ENCODE measurements at regions not wholly inside any gene's neighbourhood (a gene's known extent, or its start where the extent isn't known, plus 50 kb on each side); places are given as distances from the start of the nearest gene placed in this dataset.

GRCh38 chr5:126251024-126251423, 172.2 kb upstream of the GRAMD2B start:
- Histone ChIP-seq H3K4me3 (replicated peaks in 1 of 3) (no peak overlapping the region), H3K36me3 (no peaks in the 10 kb centered on the region), H3K27me3 (no peaks in the 10 kb centered on the region), H3K4me1 (no peaks in the 10 kb centered on the region), H3K9me3 (no peaks in the 10 kb centered on the region), H3K27ac (no peak overlapping the region)
- intact Hi-C loops (cut with DNase I): no loop called here
- no peak for TF ChIP-seq CTCF (IDR thresholded peaks at IDR 0.05)
- TF ChIP-seq POLR2A (IDR thresholded peaks at IDR 0.05): no peak
- 93 to 97% methylated on average over 3 of the region's 3 CpGs for WGBS, 2 donors
- DNase-seq: no peak

- TF ChIP-seq CTCF (IDR thresholded peaks at IDR 0.05) (no peak), POLR2A (IDR thresholded peaks at IDR 0.05) (no peak)
- H3K36me3 ChIP-seq: no peaks in the 10 kb centered on the region
- no peak for DNase-seq
- H3K9me3 ChIP-seq: no peaks in the 10 kb centered on the region
- H3K27me3 ChIP-seq: no peaks in the 10 kb centered on the region
- no peak overlapping the region for H3K4me3 ChIP-seq (replicated peaks in 1 of 3)
- H3K27ac ChIP-seq: no peak overlapping the region
- 83 to 86% methylated on average over 1 of the region's 1 CpG for WGBS, 2 donors
- H3K4me1 ChIP-seq: no peaks in the 10 kb centered on the region
- intact Hi-C loops (cut with DNase I): no loop called here
Measured at GRCh38 chr5:126253406-126253805, 169.8 kb upstream of the GRAMD2B start.

- WGBS, 2 donors: 60 to 73% methylated on average over 6 of the region's 6 CpGs
Measured at GRCh38 chr5:126263591-126264184, 159.5 kb upstream of the GRAMD2B start.

GRCh38 chr5:126265917-126266316, 157.3 kb upstream of the GRAMD2B start:
- Histone ChIP-seq H3K4me3 (replicated peaks in 1 of 3) (no peak overlapping the region), H3K36me3 (no peaks in the 10 kb centered on the region), H3K27me3 (no peaks in the 10 kb centered on the region), H3K9me3 (no peaks in the 10 kb centered on the region), H3K4me1 (no peaks in the 10 kb centered on the region), H3K27ac (no peak overlapping the region)
- WGBS, 2 donors: 67 to 69% methylated on average over 3 to 4 of the region's 4 CpGs
- DNase-seq: no peak
- intact Hi-C loops (cut with DNase I): no loop called here
- TF ChIP-seq CTCF (IDR thresholded peaks at IDR 0.05): no peak
- TF ChIP-seq POLR2A (IDR thresholded peaks at IDR 0.05): no peak

More at GRCh38 chr5:126263591-126264184, 159.5 kb upstream of the GRAMD2B start:
- Histone ChIP-seq H3K36me3 (no peaks in the 10 kb centered on the region), H3K27me3 (no peaks in the 10 kb centered on the region), H3K27ac (no peak overlapping the region), H3K4me1 (no peaks in the 10 kb centered on the region), H3K9me3 (no peaks in the 10 kb centered on the region), H3K4me3 (replicated peaks in 1 of 3) (no peak overlapping the region)
- no peak for TF ChIP-seq POLR2A (IDR thresholded peaks at IDR 0.05)
- TF ChIP-seq CTCF (IDR thresholded peaks at IDR 0.05): no peak
- no peak for DNase-seq
- intact Hi-C loops (cut with DNase I): no loop called here

GRCh38 chr5:126267438-126267837, 155.8 kb upstream of the GRAMD2B start:
- DNase-seq: no peak
- intact Hi-C loops (cut with DNase I): no loop called here
- Histone ChIP-seq H3K36me3 (no peaks in the 10 kb centered on the region), H3K4me1 (no peaks in the 10 kb centered on the region), H3K9me3 (no peaks in the 10 kb centered on the region), H3K4me3 (replicated peaks in 1 of 3) (no peak overlapping the region), H3K27me3 (no peaks in the 10 kb centered on the region), H3K27ac (no peak overlapping the region)
- TF ChIP-seq POLR2A (IDR thresholded peaks at IDR 0.05) (no peak), CTCF (IDR thresholded peaks at IDR 0.05) (no peak)
- 71 to 86% methylated on average over 4 of the region's 4 CpGs for WGBS, 2 donors
